ENCODE measurements at regions not wholly inside any gene's neighbourhood (a gene's known extent, or its start where the extent isn't known, plus 50 kb on each side); places are given as distances from the start of the nearest gene placed in this dataset.

DNA sequence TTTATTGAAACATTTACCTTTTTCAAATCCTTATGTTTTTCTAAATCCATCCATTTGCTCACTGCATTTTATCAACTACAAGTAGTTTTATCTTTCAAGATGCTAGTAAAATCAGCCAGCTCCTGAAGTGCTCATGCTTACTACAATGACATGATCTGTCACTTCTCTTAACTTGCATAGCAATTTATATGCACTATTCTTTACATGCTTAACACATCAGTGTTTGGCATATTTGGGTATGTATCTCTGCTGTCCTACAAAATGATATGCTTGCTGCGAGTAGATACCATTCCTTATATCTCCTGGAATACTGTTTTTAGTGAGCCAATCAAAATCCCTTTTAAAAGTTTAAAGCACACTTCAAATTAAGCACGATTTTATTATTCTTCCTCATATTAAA is 2726.8 kb downstream of the PCDH7 start:
- no peaks in the 10 kb centered on the region for H3K9me3 ChIP-seq (ENCODE audit: control insufficient read depth, low read length)
- TF ChIP-seq, protein P1, sequence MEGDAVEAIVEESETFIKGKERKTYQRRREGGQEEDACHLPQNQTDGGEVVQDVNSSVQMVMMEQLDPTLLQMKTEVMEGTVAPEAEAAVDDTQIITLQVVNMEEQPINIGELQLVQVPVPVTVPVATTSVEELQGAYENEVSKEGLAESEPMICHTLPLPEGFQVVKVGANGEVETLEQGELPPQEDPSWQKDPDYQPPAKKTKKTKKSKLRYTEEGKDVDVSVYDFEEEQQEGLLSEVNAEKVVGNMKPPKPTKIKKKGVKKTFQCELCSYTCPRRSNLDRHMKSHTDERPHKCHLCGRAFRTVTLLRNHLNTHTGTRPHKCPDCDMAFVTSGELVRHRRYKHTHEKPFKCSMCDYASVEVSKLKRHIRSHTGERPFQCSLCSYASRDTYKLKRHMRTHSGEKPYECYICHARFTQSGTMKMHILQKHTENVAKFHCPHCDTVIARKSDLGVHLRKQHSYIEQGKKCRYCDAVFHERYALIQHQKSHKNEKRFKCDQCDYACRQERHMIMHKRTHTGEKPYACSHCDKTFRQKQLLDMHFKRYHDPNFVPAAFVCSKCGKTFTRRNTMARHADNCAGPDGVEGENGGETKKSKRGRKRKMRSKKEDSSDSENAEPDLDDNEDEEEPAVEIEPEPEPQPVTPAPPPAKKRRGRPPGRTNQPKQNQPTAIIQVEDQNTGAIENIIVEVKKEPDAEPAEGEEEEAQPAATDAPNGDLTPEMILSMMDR (IDR thresholded peaks at IDR 0.05): no peak
- H3K4me2 ChIP-seq (ENCODE audit: low read length): no peak overlapping the region
- H3K9ac ChIP-seq: no peak overlapping the region
- H3K36me3 ChIP-seq (ENCODE audit: control insufficient read depth, insufficient read depth, low read length): no peaks in the 10 kb centered on the region
- H3K4me1 ChIP-seq: no peaks in the 10 kb centered on the region
- no peaks in the 10 kb centered on the region for H3K79me2 ChIP-seq
- H3K4me3 ChIP-seq (ENCODE audit: low read depth, low read length): no peak overlapping the region
- H3K27ac ChIP-seq: no peak overlapping the region
- no peak overlapping the region for H2AFZ ChIP-seq
- no peaks in the 10 kb centered on the region for H3K27me3 ChIP-seq (ENCODE audit: control insufficient read depth, insufficient read depth, low read length)

DNA sequence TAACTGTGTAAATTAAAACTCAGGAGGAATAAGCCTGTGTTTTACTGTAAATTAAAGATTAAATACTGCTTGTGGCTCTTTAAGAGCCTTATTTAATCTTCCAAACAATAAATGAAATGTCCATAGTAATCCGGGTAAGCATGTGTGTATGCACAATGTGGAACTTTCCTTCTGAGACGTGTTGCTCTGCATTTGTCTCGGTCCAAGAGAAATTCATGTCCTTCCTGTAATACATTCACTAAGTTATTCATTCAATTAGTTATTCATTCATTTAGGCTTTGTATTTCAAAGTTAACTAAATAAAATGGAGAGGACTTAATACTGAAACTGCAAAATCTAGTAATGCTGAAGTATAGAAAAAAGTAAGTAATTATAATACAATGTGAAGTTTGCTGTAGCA is 2728.8 kb downstream of the PCDH7 start:
- Histone ChIP-seq H3K9ac (no peak overlapping the region), H3K27ac (no peak overlapping the region), H3K36me3 (ENCODE audit: control insufficient read depth, insufficient read depth, low read length) (no peaks in the 10 kb centered on the region), H3K27me3 (ENCODE audit: control insufficient read depth, insufficient read depth, low read length) (no peaks in the 10 kb centered on the region), H3K9me3 (ENCODE audit: control insufficient read depth, low read length) (no peaks in the 10 kb centered on the region), H2AFZ (no peak overlapping the region), H3K4me1 (no peaks in the 10 kb centered on the region), H3K4me2 (ENCODE audit: low read length) (no peak overlapping the region), H3K4me3 (ENCODE audit: low read depth, low read length) (no peak overlapping the region), H3K79me2 (no peaks in the 10 kb centered on the region)
- TF ChIP-seq, protein P1 (IDR thresholded peaks at IDR 0.05): no peak

DNA sequence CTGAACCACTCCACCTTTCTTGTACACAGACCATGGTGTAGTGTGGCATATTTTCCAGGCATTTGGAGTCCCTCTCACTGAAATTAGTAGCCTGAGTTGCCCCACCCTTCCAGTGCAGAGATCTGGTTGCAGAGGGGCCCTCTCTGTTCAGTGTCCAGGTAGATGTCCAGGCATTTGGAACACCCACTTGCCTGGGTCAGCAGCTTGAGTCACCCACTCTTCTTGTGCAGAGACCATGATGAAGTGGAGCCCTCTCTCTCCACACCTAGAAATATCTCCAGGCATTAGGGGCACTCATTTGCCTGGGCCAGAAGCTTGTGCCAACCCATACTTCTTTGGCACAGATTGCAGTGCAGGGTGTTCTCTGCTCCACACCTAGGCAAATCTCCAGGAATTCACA is 2733.3 kb downstream of the PCDH7 start:
- Histone ChIP-seq H3K9me3 (ENCODE audit: control insufficient read depth, low read length) (no peaks in the 10 kb centered on the region), H3K4me2 (ENCODE audit: low read length) (no peak overlapping the region), H3K36me3 (ENCODE audit: control insufficient read depth, insufficient read depth, low read length) (no peaks in the 10 kb centered on the region), H3K79me2 (no peaks in the 10 kb centered on the region), H3K27ac (no peak overlapping the region), H3K4me1 (no peaks in the 10 kb centered on the region), H3K9ac (no peak overlapping the region), H3K27me3 (ENCODE audit: control insufficient read depth, insufficient read depth, low read length) (no peaks in the 10 kb centered on the region), H2AFZ (no peak overlapping the region), H3K4me3 (ENCODE audit: low read depth, low read length) (no peak overlapping the region)
- TF ChIP-seq, protein P1 (IDR thresholded peaks at IDR 0.05): no peak

DNA sequence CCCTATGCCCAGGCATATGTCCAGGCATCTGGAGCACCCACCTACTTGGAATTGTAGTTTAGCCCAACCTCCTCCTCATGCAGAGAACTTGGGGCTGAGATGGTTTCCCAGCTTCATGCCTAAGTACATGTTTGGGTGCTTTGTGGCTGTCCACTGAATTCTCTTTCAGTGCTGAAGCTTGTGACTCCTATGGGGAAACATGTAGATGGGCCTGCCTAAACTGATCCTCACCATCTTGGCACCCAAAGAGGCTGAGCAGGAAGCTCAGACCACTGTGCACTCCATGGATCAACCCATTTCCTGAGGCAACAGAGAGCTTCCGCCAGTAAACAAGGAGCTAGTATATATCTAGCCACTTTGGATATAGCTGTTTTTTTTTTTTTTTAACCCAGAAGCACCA is 2733.7 kb downstream of the PCDH7 start:
- no peak overlapping the region for H3K27ac ChIP-seq
- H3K4me1 ChIP-seq: no peaks in the 10 kb centered on the region
- no peak overlapping the region for H2AFZ ChIP-seq
- no peaks in the 10 kb centered on the region for H3K36me3 ChIP-seq (ENCODE audit: control insufficient read depth, insufficient read depth, low read length)
- H3K4me2 ChIP-seq (ENCODE audit: low read length): no peak overlapping the region
- no peaks in the 10 kb centered on the region for H3K9me3 ChIP-seq (ENCODE audit: control insufficient read depth, low read length)
- H3K79me2 ChIP-seq: no peaks in the 10 kb centered on the region
- H3K4me3 ChIP-seq (ENCODE audit: low read depth, low read length): no peak overlapping the region
- no peaks in the 10 kb centered on the region for H3K27me3 ChIP-seq (ENCODE audit: control insufficient read depth, insufficient read depth, low read length)
- H3K9ac ChIP-seq: no peak overlapping the region
- TF ChIP-seq, protein P1 (IDR thresholded peaks at IDR 0.05): no peak

DNA sequence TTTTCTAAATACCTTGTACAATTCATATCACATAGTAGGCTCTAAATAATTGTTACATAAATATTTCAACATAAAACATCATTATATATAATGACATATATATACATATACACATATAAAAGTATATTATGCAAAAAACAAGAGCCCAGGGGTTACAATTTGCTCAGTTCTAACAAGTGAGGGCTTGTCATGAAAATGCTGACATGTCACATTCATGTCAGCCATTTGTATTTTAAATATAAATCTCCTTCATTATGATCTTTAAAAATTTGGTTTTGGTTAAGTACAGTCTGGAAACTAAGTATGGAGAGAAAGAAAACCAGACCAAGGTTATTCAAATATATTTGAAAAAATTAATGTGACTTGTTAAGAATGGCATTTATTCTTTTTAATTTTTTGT is 2745.4 kb downstream of the PCDH7 start:
- H3K27me3 ChIP-seq (ENCODE audit: control insufficient read depth, insufficient read depth, low read length): no peaks in the 10 kb centered on the region
- H3K4me1 ChIP-seq: no peaks in the 10 kb centered on the region
- TF ChIP-seq, protein P1 (IDR thresholded peaks at IDR 0.05): no peak

More for the DNA sequence above, 2745.4 kb downstream of the PCDH7 start:
- H3K4me2 ChIP-seq (ENCODE audit: low read length): no peak overlapping the region
- no peaks in the 10 kb centered on the region for H3K36me3 ChIP-seq (ENCODE audit: control insufficient read depth, insufficient read depth, low read length)
- H3K9me3 ChIP-seq (ENCODE audit: control insufficient read depth, low read length): no peaks in the 10 kb centered on the region
- no peak overlapping the region for H3K4me3 ChIP-seq (ENCODE audit: low read depth, low read length)
- H3K27ac ChIP-seq: no peak overlapping the region
- H2AFZ ChIP-seq: no peak overlapping the region
- no peak overlapping the region for H3K9ac ChIP-seq
- no peaks in the 10 kb centered on the region for H3K79me2 ChIP-seq
